ENCODE measurements at regions not wholly inside any gene's neighbourhood (a gene's known extent, or its start where the extent isn't known, plus 50 kb on each side); places are given as distances from the start of the nearest gene placed in this dataset.
A peak's percentile ranks its signal among the peaks of the same experiment; 100 is the strongest.
"Not testable (repeated sequence)": the region's sequence is repeated elsewhere in the genome, so short reads cannot be mapped to it uniquely, and the experiment has no call there.

DNA sequence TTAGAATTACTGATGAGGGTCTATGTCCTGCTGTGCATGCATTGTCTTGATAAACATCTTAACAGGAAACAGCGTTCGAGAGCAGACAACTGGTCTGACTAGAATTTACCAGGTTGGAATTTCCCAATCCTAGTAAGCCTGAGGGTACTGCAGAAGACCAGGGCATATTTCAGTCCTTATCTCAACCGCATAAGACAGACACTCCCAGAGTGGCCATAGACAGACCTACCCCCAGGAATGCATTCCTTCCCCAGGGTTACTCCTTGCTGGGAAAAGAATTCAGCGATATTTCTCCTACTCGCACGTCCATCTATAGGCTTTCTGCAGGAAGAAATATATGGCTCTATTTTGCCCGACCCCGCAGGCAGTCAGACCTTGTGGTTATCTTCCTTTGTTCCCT lies 406.4 kb upstream of the CNTNAP5 start:
- H3K36me3 ChIP-seq (ENCODE audit: control insufficient read depth in 2 of 3, insufficient read depth in 3 of 3, low read length in 3 of 3); POLR2A ChIA-PET; intact Hi-C loops (cut with micrococcal nuclease); H3K27me3 Mint-ChIP-seq; H3K9me3 ChIP-seq (ENCODE audit: control insufficient read depth in 2 of 3, low read length in 3 of 3); H3K4me3 ChIP-seq (ENCODE audit: low read length); H3K4me1 Mint-ChIP-seq; H3K4me3 Mint-ChIP-seq; H3K4me1 ChIP-seq (ENCODE audit: control insufficient read depth in 2 of 2, insufficient read depth in 2 of 2, low read length in 2 of 2); CTCF ChIA-PET; H3K27ac ChIP-seq (ENCODE audit: low read depth, low read length); H3K27ac Mint-ChIP-seq; H3K27me3 ChIP-seq (ENCODE audit: control insufficient read depth in 2 of 2, insufficient read depth in 2 of 2, low read length in 2 of 2); ATAC-seq; H3K36me3 Mint-ChIP-seq; DNase-seq: not testable (repeated sequence)
- H3K9me3 Mint-ChIP-seq = peaks cover 0 to 49% (median 14%) of the 10 kb centered on the region in 11 donors

DNA sequence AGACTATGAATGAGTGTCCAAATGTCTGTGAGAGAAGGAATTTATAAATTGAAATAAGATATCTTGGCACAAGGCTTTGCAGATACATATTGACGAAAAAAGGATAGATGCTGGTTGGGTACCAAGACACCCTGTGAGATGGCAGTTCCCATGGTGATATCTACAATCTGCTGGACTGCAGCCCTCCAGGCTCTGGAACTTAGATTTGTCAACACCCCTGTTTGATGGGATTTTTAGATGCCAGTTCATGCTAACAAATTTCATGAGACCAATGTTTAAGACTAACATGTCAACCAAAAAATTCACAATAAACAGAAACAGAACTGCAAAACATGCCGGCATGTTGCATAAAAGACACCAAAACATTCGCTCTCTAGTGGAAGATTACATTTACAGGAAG lies 400.3 kb upstream of the CNTNAP5 start:
- Histone ChIP-seq H3K27ac (ENCODE audit: low read depth, low read length) (no peak overlapping the region), H3K9me3 (ENCODE audit: control insufficient read depth in 2 of 3, low read length in 3 of 3) (peaks cover 0 to 3% (median 0%) of the 10 kb centered on the region in 3 experiments), H3K4me1 (ENCODE audit: control insufficient read depth in 2 of 2, insufficient read depth in 2 of 2, low read length in 2 of 2) (no peaks in the 10 kb centered on the region), H3K36me3 (ENCODE audit: control insufficient read depth in 2 of 3, insufficient read depth in 3 of 3, low read length in 3 of 3) (no peaks in the 10 kb centered on the region), H3K27me3 (ENCODE audit: control insufficient read depth in 2 of 2, insufficient read depth in 2 of 2, low read length in 2 of 2) (no peaks in the 10 kb centered on the region), H3K4me3 (ENCODE audit: low read length) (no peak overlapping the region)
- POLR2A ChIA-PET = no interaction called here
- ATAC-seq = no peak
- no peak for DNase-seq
- Mint-ChIP-seq H3K36me3 (no peaks in the 10 kb centered on the region), H3K4me1 (no peaks in the 10 kb centered on the region), H3K9me3 (peaks cover 0 to 27% (median 4%) of the 10 kb centered on the region in 11 donors), H3K4me3 (no peak overlapping the region), H3K27me3 (no peaks in the 10 kb centered on the region), H3K27ac (no peak overlapping the region)
- intact Hi-C loops (cut with micrococcal nuclease) = no loop called here
- CTCF ChIA-PET = no interaction called here

DNA sequence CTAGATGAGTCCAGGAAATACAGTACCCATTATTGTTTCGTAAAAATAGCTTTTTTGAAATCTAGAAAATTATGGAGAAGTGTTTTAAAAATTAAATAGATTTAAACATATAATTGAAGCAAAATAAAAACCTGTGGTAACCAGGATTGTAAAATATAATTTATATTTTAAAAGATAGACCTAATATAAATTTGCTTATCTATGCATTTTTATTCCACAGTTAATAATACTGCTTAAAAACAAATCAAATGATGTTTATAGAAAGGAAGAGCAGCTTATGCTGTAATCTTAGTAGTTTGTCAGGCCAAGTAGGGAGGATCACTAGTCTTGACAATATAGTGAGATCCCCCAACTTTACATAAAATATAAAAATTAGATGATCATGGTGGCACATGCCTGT lies 388.9 kb upstream of the CNTNAP5 start:
- ATAC-seq = no peak
- Mint-ChIP-seq H3K27ac (no peak overlapping the region), H3K27me3 (no peaks in the 10 kb centered on the region), H3K9me3 (peaks cover 1 to 22% (median 4%) of the 10 kb centered on the region in 11 donors), H3K4me1 (no peaks in the 10 kb centered on the region), H3K36me3 (no peaks in the 10 kb centered on the region), H3K4me3 (no peak overlapping the region)
- no peak overlapping the region for H3K27ac ChIP-seq (ENCODE audit: low read depth, low read length)
- intact Hi-C loops (cut with micrococcal nuclease) = no loop called here
- CTCF ChIA-PET = no interaction called here
- H3K27me3 ChIP-seq (ENCODE audit: control insufficient read depth in 2 of 2, insufficient read depth in 2 of 2, low read length in 2 of 2) = no peaks in the 10 kb centered on the region
- no peaks in the 10 kb centered on the region for H3K9me3 ChIP-seq (ENCODE audit: control insufficient read depth in 2 of 3, low read length in 3 of 3)
- no peak overlapping the region for H3K4me3 ChIP-seq (ENCODE audit: low read length)
- no peaks in the 10 kb centered on the region for H3K4me1 ChIP-seq (ENCODE audit: control insufficient read depth in 2 of 2, insufficient read depth in 2 of 2, low read length in 2 of 2)
- POLR2A ChIA-PET = no interaction called here
- DNase-seq = no peak
- no peaks in the 10 kb centered on the region for H3K36me3 ChIP-seq (ENCODE audit: control insufficient read depth in 2 of 3, insufficient read depth in 3 of 3, low read length in 3 of 3)

DNA sequence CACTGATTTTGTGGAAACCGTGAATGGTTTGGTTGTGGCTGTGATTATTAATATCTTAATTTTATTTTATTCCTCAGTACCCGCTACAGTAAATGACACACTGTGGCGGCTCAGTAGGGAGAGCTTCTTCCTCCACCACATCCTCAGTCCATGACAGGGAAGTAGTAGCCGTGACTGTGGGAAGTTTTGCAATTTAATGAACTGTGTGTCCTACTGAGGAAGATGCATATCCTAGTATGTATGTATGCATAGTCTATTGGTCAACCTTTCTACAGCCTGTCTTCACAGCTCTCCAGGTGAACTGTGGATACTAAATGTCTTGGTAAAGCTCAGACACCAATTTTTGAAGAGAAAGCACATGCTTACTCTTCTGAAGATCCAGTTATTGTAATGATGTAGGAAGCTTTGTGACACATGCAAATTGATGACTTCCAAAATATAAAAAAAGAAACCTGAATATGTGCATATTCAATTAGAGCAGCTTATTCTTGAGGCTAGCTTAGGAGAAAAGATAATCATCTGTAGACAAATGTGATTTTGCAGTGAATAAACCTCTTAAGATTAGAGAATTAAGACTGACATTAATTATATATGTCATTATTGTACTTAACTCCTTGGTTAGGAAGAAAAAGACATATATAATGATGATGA lies 384.3 kb upstream of the CNTNAP5 start:
- H3K36me3 Mint-ChIP-seq = no peaks in the 10 kb centered on the region
- H3K9me3 ChIP-seq (ENCODE audit: control insufficient read depth in 2 of 3, low read length in 3 of 3) = no peaks in the 10 kb centered on the region
- no peaks in the 10 kb centered on the region for H3K27me3 ChIP-seq (ENCODE audit: control insufficient read depth in 2 of 2, insufficient read depth in 2 of 2, low read length in 2 of 2)
- H3K9me3 Mint-ChIP-seq = peaks cover 0 to 17% (median 2%) of the 10 kb centered on the region in 11 donors
- H3K4me1 ChIP-seq (ENCODE audit: control insufficient read depth in 2 of 2, insufficient read depth in 2 of 2, low read length in 2 of 2) = no peaks in the 10 kb centered on the region
- H3K27me3 Mint-ChIP-seq = no peaks in the 10 kb centered on the region
- intact Hi-C loops (cut with micrococcal nuclease) = no loop called here
- no peaks in the 10 kb centered on the region for H3K4me1 Mint-ChIP-seq
- ChIA-PET CTCF (interaction anchor here (0.6 kb wide), 1 partner anchor 15 kb away, joined by 4 read pairs; no protein-coding TSS in a partner anchor), POLR2A (no interaction called here)
- no peak for DNase-seq
- H3K36me3 ChIP-seq (ENCODE audit: control insufficient read depth in 2 of 3, insufficient read depth in 3 of 3, low read length in 3 of 3) = no peaks in the 10 kb centered on the region
- H3K4me3 ChIP-seq (ENCODE audit: low read length) = no peak overlapping the region
- no peak for ATAC-seq
- no peak overlapping the region for H3K27ac Mint-ChIP-seq
- no peak overlapping the region for H3K27ac ChIP-seq (ENCODE audit: low read depth, low read length)
- no peak overlapping the region for H3K4me3 Mint-ChIP-seq

DNA sequence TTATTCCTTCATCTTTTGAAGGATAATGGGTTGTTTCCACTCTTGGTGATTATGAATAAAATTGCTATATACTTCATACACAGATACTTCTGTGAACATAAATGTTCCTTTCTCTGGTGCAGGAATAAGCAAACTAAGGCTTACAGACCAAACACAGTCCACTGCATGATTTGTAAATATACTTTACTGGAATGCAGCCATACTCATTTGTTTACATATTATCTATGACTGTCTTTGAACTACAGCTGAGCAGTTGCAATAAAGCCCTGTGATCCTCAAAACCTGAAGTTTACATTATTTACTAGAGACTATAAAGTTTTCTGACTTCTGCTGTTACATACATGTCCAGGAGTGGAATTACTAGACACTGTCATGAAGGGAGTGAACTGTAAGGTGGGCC lies 381.0 kb upstream of the CNTNAP5 start:
- no peak overlapping the region for H3K27ac Mint-ChIP-seq
- H3K4me3 ChIP-seq (ENCODE audit: low read length) = no peak overlapping the region
- ChIA-PET CTCF (no interaction called here), POLR2A (no interaction called here)
- H3K27me3 ChIP-seq (ENCODE audit: control insufficient read depth in 2 of 2, insufficient read depth in 2 of 2, low read length in 2 of 2) = no peaks in the 10 kb centered on the region
- no peak overlapping the region for H3K27ac ChIP-seq (ENCODE audit: low read depth, low read length)
- no peak for DNase-seq
- H3K36me3 Mint-ChIP-seq = no peaks in the 10 kb centered on the region
- no peak overlapping the region for H3K4me3 Mint-ChIP-seq
- no peaks in the 10 kb centered on the region for H3K9me3 ChIP-seq (ENCODE audit: control insufficient read depth in 2 of 3, low read length in 3 of 3)
- no peak for ATAC-seq
- intact Hi-C loops (cut with micrococcal nuclease) = no loop called here
- H3K9me3 Mint-ChIP-seq = peaks cover 0 to 17% (median 2%) of the 10 kb centered on the region in 11 donors
- no peaks in the 10 kb centered on the region for H3K4me1 Mint-ChIP-seq
- H3K36me3 ChIP-seq (ENCODE audit: control insufficient read depth in 2 of 3, insufficient read depth in 3 of 3, low read length in 3 of 3) = no peaks in the 10 kb centered on the region
- no peaks in the 10 kb centered on the region for H3K27me3 Mint-ChIP-seq
- no peaks in the 10 kb centered on the region for H3K4me1 ChIP-seq (ENCODE audit: control insufficient read depth in 2 of 2, insufficient read depth in 2 of 2, low read length in 2 of 2)

DNA sequence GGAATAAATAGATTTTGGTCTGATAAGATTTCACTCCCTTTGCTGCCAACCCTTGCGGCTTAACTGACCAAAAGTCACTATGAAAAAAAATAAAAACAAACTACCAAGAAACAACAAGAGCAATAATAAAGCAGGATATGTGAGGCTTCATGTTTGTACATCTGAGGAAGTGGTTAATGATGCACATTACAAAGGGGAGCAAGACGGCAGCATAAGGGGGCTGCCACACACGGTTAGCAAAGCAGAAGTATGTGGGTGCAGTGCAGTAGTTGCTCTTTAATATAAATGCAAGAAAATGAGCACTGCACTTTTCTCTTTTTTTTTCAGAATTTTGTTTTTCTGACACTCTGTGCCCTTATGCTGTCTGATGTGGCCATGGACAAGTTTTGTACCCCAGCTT lies 377.1 kb upstream of the CNTNAP5 start:
- peak; percentile 44 for ATAC-seq
- Histone ChIP-seq H3K9me3 (ENCODE audit: control insufficient read depth in 2 of 3, low read length in 3 of 3) (no peaks in the 10 kb centered on the region), H3K4me3 (ENCODE audit: low read length) (no peak overlapping the region), H3K27ac (ENCODE audit: low read depth, low read length) (no peak overlapping the region), H3K36me3 (ENCODE audit: control insufficient read depth in 2 of 3, insufficient read depth in 3 of 3, low read length in 3 of 3) (no peaks in the 10 kb centered on the region), H3K4me1 (ENCODE audit: control insufficient read depth in 2 of 2, insufficient read depth in 2 of 2, low read length in 2 of 2) (no peaks in the 10 kb centered on the region), H3K27me3 (ENCODE audit: control insufficient read depth in 2 of 2, insufficient read depth in 2 of 2, low read length in 2 of 2) (no peaks in the 10 kb centered on the region)
- no peak for DNase-seq
- intact Hi-C loops (cut with micrococcal nuclease) = no loop called here
- no peak overlapping the region for H3K27ac Mint-ChIP-seq
- no peaks in the 10 kb centered on the region for H3K27me3 Mint-ChIP-seq
- ChIA-PET CTCF (no interaction called here), POLR2A (no interaction called here)
- H3K4me3 Mint-ChIP-seq = no peak overlapping the region
- H3K4me1 Mint-ChIP-seq = no peaks in the 10 kb centered on the region
- H3K9me3 Mint-ChIP-seq = peaks cover 0 to 5% (median under 1%) of the 10 kb centered on the region in 11 donors
- no peaks in the 10 kb centered on the region for H3K36me3 Mint-ChIP-seq

DNA sequence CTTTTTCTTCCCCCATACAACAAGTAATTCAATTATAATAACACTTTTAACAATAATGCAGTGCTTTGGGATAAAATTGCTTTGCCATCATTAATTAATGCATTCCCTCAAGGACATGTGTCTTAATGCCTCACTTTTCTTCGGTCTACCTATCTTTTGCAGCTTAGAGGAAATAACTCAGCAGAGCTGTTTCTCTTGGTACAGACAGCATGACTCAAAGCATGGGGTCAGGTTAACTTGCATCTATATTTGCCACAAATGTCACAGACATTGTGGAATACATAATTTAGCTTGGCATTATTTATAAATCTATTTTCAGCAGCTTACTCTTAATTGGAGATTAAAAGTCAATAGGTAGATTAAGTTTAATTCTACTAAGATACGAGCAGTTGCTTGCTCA lies 376.1 kb upstream of the CNTNAP5 start:
- intact Hi-C loops (cut with micrococcal nuclease) = no loop called here
- CTCF ChIA-PET = no interaction called here
- ATAC-seq = no peak

More for the DNA sequence above, 376.1 kb upstream of the CNTNAP5 start:
- Histone ChIP-seq H3K27me3 (ENCODE audit: control insufficient read depth in 2 of 2, insufficient read depth in 2 of 2, low read length in 2 of 2) (no peaks in the 10 kb centered on the region), H3K4me3 (ENCODE audit: low read length) (no peak overlapping the region), H3K36me3 (ENCODE audit: control insufficient read depth in 2 of 3, insufficient read depth in 3 of 3, low read length in 3 of 3) (no peaks in the 10 kb centered on the region), H3K27ac (ENCODE audit: low read depth, low read length) (no peak overlapping the region), H3K4me1 (ENCODE audit: control insufficient read depth in 2 of 2, insufficient read depth in 2 of 2, low read length in 2 of 2) (no peaks in the 10 kb centered on the region), H3K9me3 (ENCODE audit: control insufficient read depth in 2 of 3, low read length in 3 of 3) (no peaks in the 10 kb centered on the region)
- H3K9me3 Mint-ChIP-seq = peaks cover 0 to 5% (median 0%) of the 10 kb centered on the region in 11 donors
- no peaks in the 10 kb centered on the region for H3K27me3 Mint-ChIP-seq
- no peak overlapping the region for H3K27ac Mint-ChIP-seq
- H3K4me3 Mint-ChIP-seq = no peak overlapping the region
- no peaks in the 10 kb centered on the region for H3K4me1 Mint-ChIP-seq
- no peak for DNase-seq
- POLR2A ChIA-PET = no interaction called here
- no peaks in the 10 kb centered on the region for H3K36me3 Mint-ChIP-seq

All from naive thymus-derived CD4-positive, alpha-beta T cell (primary cell).